ENCODE measurements at regions not wholly inside any gene's neighbourhood (a gene's known extent, or its start where the extent isn't known, plus 50 kb on each side); places are given as distances from the start of the nearest gene placed in this dataset.

DNA sequence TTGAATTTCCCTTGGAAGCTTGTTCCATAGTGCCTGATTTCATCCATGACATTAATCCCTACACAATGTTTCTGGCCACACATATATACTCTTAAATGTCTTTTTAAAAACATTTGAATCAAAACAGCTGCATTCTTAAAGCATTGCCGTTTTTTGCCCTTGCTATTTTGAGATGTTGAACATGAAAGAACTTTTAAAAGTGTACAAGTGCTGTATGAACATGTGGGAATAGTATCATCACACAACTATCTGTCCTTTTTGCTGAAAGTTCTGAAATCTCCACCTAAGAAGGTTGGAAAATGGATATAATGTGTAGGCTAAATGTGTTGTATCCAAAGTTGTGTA is 318.7 kb upstream of the UBE2E3 start (continued):
- TF ChIP-seq, protein P1, sequence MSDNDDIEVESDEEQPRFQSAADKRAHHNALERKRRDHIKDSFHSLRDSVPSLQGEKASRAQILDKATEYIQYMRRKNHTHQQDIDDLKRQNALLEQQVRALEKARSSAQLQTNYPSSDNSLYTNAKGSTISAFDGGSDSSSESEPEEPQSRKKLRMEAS (IDR thresholded peaks at IDR 0.05; ENCODE audit: low read depth) = no peak
- no peak for TF ChIP-seq TEAD4 (IDR thresholded peaks at IDR 0.05; ENCODE audit: borderline replicate concordance, insufficient read depth)
- no peak for TF ChIP-seq JUND (IDR thresholded peaks at IDR 0.05)
- TF ChIP-seq TCF12 (IDR thresholded peaks at IDR 0.05) = no peak

DNA sequence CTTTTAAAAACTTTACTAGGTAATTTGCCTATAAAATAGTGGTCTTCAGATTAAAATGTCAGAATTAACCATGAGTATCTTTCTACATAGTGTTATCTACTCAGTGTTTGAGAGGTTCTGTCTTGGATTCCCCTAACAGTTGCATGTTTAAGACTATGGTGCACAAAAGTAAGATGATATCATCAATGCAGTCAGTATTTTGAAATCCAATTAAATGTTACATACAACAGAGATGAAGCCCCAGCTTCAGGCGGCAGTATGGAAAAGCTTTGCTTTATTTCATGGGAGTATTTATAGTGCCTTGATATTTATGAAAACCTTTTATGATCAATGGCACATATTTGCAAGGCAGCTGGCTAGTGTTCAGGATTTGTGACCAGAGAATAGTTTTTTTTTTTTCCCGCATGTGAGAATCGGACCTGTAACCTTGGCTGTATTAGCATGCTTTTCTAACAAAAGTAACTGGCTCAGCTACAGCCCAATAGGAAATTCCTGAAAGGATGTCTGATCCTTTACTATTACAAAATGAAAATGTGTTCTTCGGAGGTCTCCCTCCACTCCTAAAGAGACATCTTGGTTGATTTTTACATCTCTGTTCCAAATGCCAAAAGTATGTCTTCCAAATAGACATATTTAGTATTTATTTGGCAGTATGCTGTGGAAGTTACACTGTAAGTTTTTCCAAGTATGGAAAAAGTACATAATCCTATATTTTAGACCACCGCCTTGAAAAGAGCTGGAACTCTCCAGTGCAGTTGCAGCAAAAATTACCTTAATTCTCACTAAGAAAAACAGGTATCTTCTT is 319.3 kb upstream of the UBE2E3 start:
- H3K27me3 ChIP-seq (ENCODE audit: insufficient read depth) = no peaks in the 10 kb centered on the region
- no peaks in the 10 kb centered on the region for H3K9me2 ChIP-seq
- H3K36me3 ChIP-seq (replicated peaks in 1 of 2; ENCODE audit: control insufficient read depth in 1 of 2, insufficient read depth in 2 of 2, low read length in 1 of 2) = no peaks in the 10 kb centered on the region
- no peaks in the 10 kb centered on the region for H3K9me3 ChIP-seq
- POLR2A ChIA-PET = no interaction called here
- H3K27ac ChIP-seq (ENCODE audit: low read depth in 2 of 2, low read length in 1 of 2) = no peak overlapping the region
- no peak overlapping the region for H3K4me2 ChIP-seq
- no peak for TF ChIP-seq FOSL2 (IDR thresholded peaks at IDR 0.05; ENCODE audit: borderline replicate concordance, low read depth)
- TF ChIP-seq GATA2 (CRISPR knock-in tag; IDR thresholded peaks at IDR 0.05) = no peak
- TF ChIP-seq TCF12 (IDR thresholded peaks at IDR 0.05) = peak; percentile 18; the same call in 1 of the 2 replicates
- TF ChIP-seq MXI1 (IDR thresholded peaks at IDR 0.05; ENCODE audit: low read depth, low read length) = no peak
- TF ChIP-seq EZH2phosphoT487 (IDR thresholded peaks at IDR 0.05; ENCODE audit: borderline replicate concordance, low read depth) = no peak
- TF ChIP-seq FOXM1 (IDR thresholded peaks at IDR 0.05; ENCODE audit: low read depth) = no peak
- TF ChIP-seq JUND (IDR thresholded peaks at IDR 0.05) = no peak
- no peak for DNase-seq
- H3K4me1 ChIP-seq (ENCODE audit: control insufficient read depth in 1 of 2, insufficient read depth in 2 of 2, low read depth in 1 of 2, low read length in 1 of 2) = no peaks in the 10 kb centered on the region; a peak in 2 of 4 replicates
- 85% methylated on average over 5 of the region's 5 CpGs for WGBS (ENCODE audit: low lambda C conversion rate)
- CTCF ChIA-PET = interaction anchor here (0.7 kb wide), 1 partner anchor 444 kb away, joined by 3 read pairs; no protein-coding TSS in a partner anchor
- H3K9ac ChIP-seq = no peak overlapping the region
- peaks cover 4% of the 10 kb centered on the region for H3F3A ChIP-seq (replicated peaks; ENCODE audit: insufficient read depth)
- H3K79me2 ChIP-seq (ENCODE audit: insufficient read depth) = no peaks in the 10 kb centered on the region
- no peak overlapping the region for H3K4me3 ChIP-seq (ENCODE audit: low read depth in 2 of 2, low read length in 1 of 2)
- H2AFZ ChIP-seq (ENCODE audit: low read depth) = no peak overlapping the region
- H4K20me1 ChIP-seq (ENCODE audit: insufficient read depth) = no peaks in the 10 kb centered on the region

DNA sequence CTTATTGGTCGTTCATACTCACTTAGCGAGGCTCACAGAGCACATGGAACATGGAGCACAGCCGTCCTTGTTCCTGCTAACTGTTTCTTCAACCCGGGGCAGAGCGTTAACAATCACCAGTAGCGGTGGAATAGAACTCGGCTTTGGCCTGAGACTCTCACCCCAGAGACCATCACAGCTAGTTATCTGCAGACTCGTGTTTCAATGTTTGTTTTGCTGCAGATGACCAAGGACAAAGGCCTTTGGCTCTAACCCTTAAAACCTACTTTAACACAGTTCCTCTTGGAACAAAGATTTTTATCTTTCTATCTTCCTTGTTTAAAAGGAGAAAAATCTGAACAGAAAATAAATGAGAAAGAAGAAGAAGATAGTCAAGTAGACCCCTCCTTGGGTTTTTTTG is 320.2 kb upstream of the UBE2E3 start:
- ChIA-PET CTCF (no interaction called here), POLR2A (no interaction called here)
- H3K27me3 ChIP-seq (ENCODE audit: insufficient read depth) = no peaks in the 10 kb centered on the region

More for the DNA sequence above, 320.2 kb upstream of the UBE2E3 start:
- TF ChIP-seq, protein P2, sequence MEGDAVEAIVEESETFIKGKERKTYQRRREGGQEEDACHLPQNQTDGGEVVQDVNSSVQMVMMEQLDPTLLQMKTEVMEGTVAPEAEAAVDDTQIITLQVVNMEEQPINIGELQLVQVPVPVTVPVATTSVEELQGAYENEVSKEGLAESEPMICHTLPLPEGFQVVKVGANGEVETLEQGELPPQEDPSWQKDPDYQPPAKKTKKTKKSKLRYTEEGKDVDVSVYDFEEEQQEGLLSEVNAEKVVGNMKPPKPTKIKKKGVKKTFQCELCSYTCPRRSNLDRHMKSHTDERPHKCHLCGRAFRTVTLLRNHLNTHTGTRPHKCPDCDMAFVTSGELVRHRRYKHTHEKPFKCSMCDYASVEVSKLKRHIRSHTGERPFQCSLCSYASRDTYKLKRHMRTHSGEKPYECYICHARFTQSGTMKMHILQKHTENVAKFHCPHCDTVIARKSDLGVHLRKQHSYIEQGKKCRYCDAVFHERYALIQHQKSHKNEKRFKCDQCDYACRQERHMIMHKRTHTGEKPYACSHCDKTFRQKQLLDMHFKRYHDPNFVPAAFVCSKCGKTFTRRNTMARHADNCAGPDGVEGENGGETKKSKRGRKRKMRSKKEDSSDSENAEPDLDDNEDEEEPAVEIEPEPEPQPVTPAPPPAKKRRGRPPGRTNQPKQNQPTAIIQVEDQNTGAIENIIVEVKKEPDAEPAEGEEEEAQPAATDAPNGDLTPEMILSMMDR (IDR thresholded peaks at IDR 0.05) = no peak
- no peak for TF ChIP-seq NRF1 (IDR thresholded peaks at IDR 0.05; ENCODE audit: low read depth, low read length)
- no peak for TF ChIP-seq TEAD4 (IDR thresholded peaks at IDR 0.05; ENCODE audit: borderline replicate concordance, insufficient read depth)
- TF ChIP-seq CHD2 (IDR thresholded peaks at IDR 0.05; ENCODE audit: low read length, partially characterized antibody) = no peak
- TF ChIP-seq FOXJ3 (CRISPR knock-in tag; IDR thresholded peaks at IDR 0.05) = no peak
- TF ChIP-seq, protein P3, sequence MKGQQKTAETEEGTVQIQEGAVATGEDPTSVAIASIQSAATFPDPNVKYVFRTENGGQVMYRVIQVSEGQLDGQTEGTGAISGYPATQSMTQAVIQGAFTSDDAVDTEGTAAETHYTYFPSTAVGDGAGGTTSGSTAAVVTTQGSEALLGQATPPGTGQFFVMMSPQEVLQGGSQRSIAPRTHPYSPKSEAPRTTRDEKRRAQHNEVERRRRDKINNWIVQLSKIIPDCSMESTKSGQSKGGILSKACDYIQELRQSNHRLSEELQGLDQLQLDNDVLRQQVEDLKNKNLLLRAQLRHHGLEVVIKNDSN (IDR thresholded peaks at IDR 0.05; ENCODE audit: borderline replicate concordance, low read depth) = no peak
- TF ChIP-seq RXRA (IDR thresholded peaks at IDR 0.05; ENCODE audit: borderline replicate concordance, low read depth) = no peak
- TF ChIP-seq YY1 (IDR thresholded peaks at IDR 0.05; ENCODE audit: low read depth) = no peak
- no peak for TF ChIP-seq FOXM1 (IDR thresholded peaks at IDR 0.05; ENCODE audit: low read depth)
- TF ChIP-seq EP300 (IDR thresholded peaks at IDR 0.05; ENCODE audit: borderline replicate concordance in 1 of 2, low read depth in 1 of 2, low read length in 1 of 2) = no peak
- no peak for TF ChIP-seq GABPA (IDR thresholded peaks at IDR 0.05; ENCODE audit: low read depth)
- TF ChIP-seq EZH2phosphoT487 (IDR thresholded peaks at IDR 0.05; ENCODE audit: borderline replicate concordance, low read depth) = no peak
- Histone ChIP-seq H2AFZ (ENCODE audit: low read depth) (no peak overlapping the region), H3K9me2 (no peaks in the 10 kb centered on the region), H3K4me1 (ENCODE audit: control insufficient read depth in 1 of 2, insufficient read depth in 2 of 2, low read depth in 1 of 2, low read length in 1 of 2) (no peaks in the 10 kb centered on the region; a peak in 2 of 4 replicates), H3K4me2 (no peak overlapping the region), H3K79me2 (ENCODE audit: insufficient read depth) (no peaks in the 10 kb centered on the region), H3K9ac (no peak overlapping the region), H4K20me1 (ENCODE audit: insufficient read depth) (no peaks in the 10 kb centered on the region), H3K9me3 (no peaks in the 10 kb centered on the region), H3K36me3 (replicated peaks in 1 of 2; ENCODE audit: control insufficient read depth in 1 of 2, insufficient read depth in 2 of 2, low read length in 1 of 2) (no peaks in the 10 kb centered on the region), H3K27ac (ENCODE audit: low read depth in 2 of 2, low read length in 1 of 2) (no peak overlapping the region), H3F3A (replicated peaks; ENCODE audit: insufficient read depth) (peaks cover 4% of the 10 kb centered on the region), H3K4me3 (ENCODE audit: low read depth in 2 of 2, low read length in 1 of 2) (no peak overlapping the region)
- no peak for DNase-seq
- 82% methylated on average over 8 of the region's 8 CpGs for whole genome bisulfite sequencing (ENCODE audit: low lambda C conversion rate)

Measured in SK-N-SH (cell line).